H9 (cell line): ENCODE measurements at regions not wholly inside any gene's neighbourhood (a gene's known extent, or its start where the extent isn't known, plus 50 kb on each side); places are given as distances from the start of the nearest gene placed in this dataset.

Source experiments
- DNase-seq: peaks from one replicate; pipeline ENCODE4 v3.0.0-alpha.2; 2017
- H2AFZ ChIP-seq: one replicate; pipeline ENCODE4 v1.6.1; 2013; ENCODE audit warnings: mild to moderate bottlenecking, low read length, control low read depth, moderate library complexity
- H2AK5ac ChIP-seq: 2 replicates; pipeline ENCODE4 v1.6.1; 2013; ENCODE audit warnings: low read length, control low read depth, mixed read lengths; ENCODE audit not compliant: insufficient read length
- H2BK120ac ChIP-seq: one replicate; pipeline ENCODE4 v1.6.1; 2013; ENCODE audit warnings: low read depth, mild to moderate bottlenecking, low read length, control low read depth, inconsistent platforms; ENCODE audit not compliant: poor library complexity, severe bottlenecking
- H2BK12ac ChIP-seq: 2 replicates; pipeline ENCODE4 v1.6.1; 2013; ENCODE audit warnings: low read length, control low read depth, mixed read lengths, low read depth; ENCODE audit not compliant: insufficient read length
- H2BK15ac ChIP-seq: 2 replicates; pipeline ENCODE4 v1.6.1; 2013; ENCODE audit warnings: low read depth, low read length, control low read depth
- H2BK20ac ChIP-seq: one replicate; pipeline ENCODE4 v1.6.1; 2013; ENCODE audit warnings: low read depth, mild to moderate bottlenecking, low read length, control low read depth, inconsistent platforms; ENCODE audit not compliant: poor library complexity, severe bottlenecking
- H2BK5ac ChIP-seq: 2 replicates; pipeline ENCODE4 v1.6.1; 2013; ENCODE audit warnings: low read length, control low read depth, mixed read lengths; ENCODE audit not compliant: insufficient read length
- H3K14ac ChIP-seq: 2 replicates; pipeline ENCODE4 v1.6.1; 2013; ENCODE audit warnings: low read length, control low read depth; ENCODE audit not compliant: insufficient read depth
- H3K18ac ChIP-seq: 2 replicates; pipeline ENCODE4 v1.6.1; 2013; ENCODE audit warnings: low read depth, mild to moderate bottlenecking, mixed read lengths, low read length, control low read depth; ENCODE audit not compliant: insufficient read length
- H3K23ac ChIP-seq: 2 replicates; pipeline ENCODE4 v1.6.1; 2013; ENCODE audit warnings: low read length, control low read depth, mixed read lengths, low read depth; ENCODE audit not compliant: insufficient read length
- H3K23me2 ChIP-seq: 2 replicates; pipeline ENCODE4 v1.6.1; 2013; ENCODE audit warnings: low read depth, mild to moderate bottlenecking, mixed read lengths, low read length, control low read depth; ENCODE audit not compliant: insufficient read length, poor library complexity, severe bottlenecking
- H3K27ac ChIP-seq: 2 replicates; pipeline ENCODE4 v1.5.1; 2013; ENCODE audit warnings: low read length, control low read depth, mixed read lengths, low read depth; ENCODE audit not compliant: insufficient read length
- H3K27me3 ChIP-seq: 2 replicates; pipeline ENCODE4 v1.6.1; 2013; ENCODE audit warnings: low read length, control low read depth, inconsistent platforms; ENCODE audit not compliant: insufficient read depth
- H3K4ac ChIP-seq: 2 replicates; pipeline ENCODE4 v1.6.1; 2013; ENCODE audit warnings: low read depth, mild to moderate bottlenecking, control low read depth, inconsistent platforms, low read length, moderate library complexity
- H3K4me1 ChIP-seq: 2 replicates; pipeline ENCODE4 v1.6.1; 2013; ENCODE audit warnings: low read length, control low read depth, inconsistent platforms; ENCODE audit not compliant: insufficient read depth
- H3K4me2 ChIP-seq: 2 replicates; pipeline ENCODE4 v1.6.1; 2013; ENCODE audit warnings: low read length, control low read depth, mixed read lengths; ENCODE audit not compliant: insufficient read length, insufficient read depth
- H3K56ac ChIP-seq: 2 replicates; pipeline ENCODE4 v1.6.1; 2013; ENCODE audit warnings: low read depth, mild to moderate bottlenecking, mixed read lengths, low read length, control low read depth; ENCODE audit not compliant: insufficient read length
- H3K79me1 ChIP-seq: 2 replicates; pipeline ENCODE4 v1.6.1; 2013; ENCODE audit warnings: low read depth, mild to moderate bottlenecking, moderate library complexity, low read length, control low read depth, inconsistent platforms; ENCODE audit not compliant: insufficient read depth, poor library complexity, severe bottlenecking
- H3K79me2 ChIP-seq: 2 replicates; pipeline ENCODE4 v1.6.1; 2013; ENCODE audit warnings: low read length, control low read depth, inconsistent platforms; ENCODE audit not compliant: insufficient read depth
- H3K9ac ChIP-seq: 2 replicates; pipeline ENCODE4 v1.6.1; 2013; ENCODE audit warnings: low read length, control low read depth, mixed read lengths; ENCODE audit not compliant: insufficient read length; ENCODE audit errors: extremely low read depth
- H3K9me3 ChIP-seq: one replicate; pipeline ENCODE4 v1.6.1; 2013; ENCODE audit warnings: low read depth, low read length, inconsistent platforms; ENCODE audit not compliant: control insufficient read depth
- H3T11ph ChIP-seq: one replicate; pipeline ENCODE4 v1.6.1; 2013; ENCODE audit warnings: mild to moderate bottlenecking, low read length, control low read depth, inconsistent platforms
- H4K20me1 ChIP-seq: one replicate; pipeline ENCODE4 v1.6.1; 2013; ENCODE audit not compliant: control insufficient read depth, insufficient read length, insufficient read depth
- H4K5ac ChIP-seq: 2 replicates; pipeline ENCODE4 v1.6.1; 2013; ENCODE audit warnings: low read depth, mild to moderate bottlenecking, mixed read lengths, low read length, control low read depth; ENCODE audit not compliant: insufficient read length
- H4K8ac ChIP-seq: replicated peaks from 2 replicates; pipeline ENCODE4 v1.6.1; 2013; ENCODE audit warnings: low read length, control low read depth, mixed read lengths, low read depth; ENCODE audit not compliant: insufficient read length
- H4K91ac ChIP-seq: 2 replicates; pipeline ENCODE4 v1.6.1; 2013; ENCODE audit warnings: low read depth, mild to moderate bottlenecking, moderate library complexity, mixed read lengths, low read length, control low read depth; ENCODE audit not compliant: insufficient read length
- H3K27ac Mint-ChIP-seq, 3 experiments: 2 replicates in 2 of 3; 3 replicates in 1 of 3; pipeline ENCODE4 v1.8.0; 2020 to 2021; ENCODE audit warnings: mixed read lengths in 3 of 3, mild to moderate bottlenecking in 1 of 3, moderate library complexity in 1 of 3
- H3K27me3 Mint-ChIP-seq: 2 replicates; pipeline ENCODE4 v1.8.0; 2021; ENCODE audit warnings: low read depth, mild to moderate bottlenecking, moderate library complexity, mixed read lengths
- H3K36me3 Mint-ChIP-seq, 3 experiments: 2 replicates in 2 of 3; 3 replicates in 1 of 3; pipeline ENCODE4 v1.8.0; 2020 to 2021; ENCODE audit warnings: low read depth in 3 of 3, mixed read lengths in 3 of 3; ENCODE audit not compliant: insufficient read depth in 1 of 3
- H3K4me1 Mint-ChIP-seq, 2 experiments: 2 replicates each; pipeline ENCODE4 v1.8.0; 2020; ENCODE audit warnings: mixed read lengths in 2 of 2
- H3K4me3 Mint-ChIP-seq, 2 experiments: 2 replicates in 1 of 2; 3 replicates in 1 of 2; pipeline ENCODE4 v1.8.0; 2020 to 2021; ENCODE audit warnings: mild to moderate bottlenecking in 2 of 2, mixed read lengths in 2 of 2, moderate library complexity in 1 of 2
- H3K9me3 Mint-ChIP-seq, 2 experiments: 2 replicates in 1 of 2; 3 replicates in 1 of 2; pipeline ENCODE4 v1.8.0; 2020; ENCODE audit warnings: mild to moderate bottlenecking in 2 of 2, mixed read lengths in 2 of 2, moderate library complexity in 1 of 2
- WGBS: extraction: QIAGEN DNeasy Blood & Tissue Kit; methylation state at CpG from one replicate; pipeline ENCODE4 v1.1.7; 2013; ENCODE audit warnings: missing lambda C conversion rate, low lambda C conversion rate, mixed read lengths; ENCODE audit not compliant: insufficient read length; ENCODE audit errors: extremely low coverage; 5-methylcytosine and 5-hydroxymethylcytosine counted together
- TF ChIP-seq, protein P1 (sequence below): fragments of 200-600 bp; sonication (generic); conservative IDR thresholded peaks from 3 replicates; pipeline ENCODE4 v1.8.0; 2021; ENCODE audit warnings: antibody characterized with exemption, mild to moderate bottlenecking

DNA sequence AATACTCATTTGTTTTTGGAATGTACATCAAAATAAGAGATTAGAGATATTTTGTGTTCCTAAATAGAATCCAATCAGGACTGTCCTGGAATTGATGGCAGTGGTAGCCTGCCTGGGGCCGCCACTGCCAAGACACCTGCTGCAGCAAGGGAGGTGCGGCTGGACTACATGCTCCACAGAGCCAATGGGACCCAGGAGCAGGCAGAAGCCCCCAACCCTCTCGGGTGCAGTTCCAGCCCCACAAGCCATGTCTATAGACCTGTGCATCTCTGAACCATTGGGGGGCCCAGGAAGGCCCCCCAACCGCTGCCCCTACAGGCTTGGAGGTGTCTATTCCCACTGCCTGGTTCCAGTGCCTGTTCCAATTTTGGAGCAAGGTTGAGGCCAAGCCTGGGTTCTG lies 1524.3 kb downstream of the PCDH18 start:
- H4K20me1 ChIP-seq, result no peaks in the 10 kb centered on the region
- H3K36me3 Mint-ChIP-seq, result peaks cover 0 to 8% (median 3%) of the 10 kb centered on the region in 3 experiments; a peak in 4 of 7 replicates
- peaks cover 5 to 15% of the 10 kb centered on the region in 2 experiments; a peak in 2 of 4 replicates for H3K4me1 Mint-ChIP-seq
- H2AK5ac ChIP-seq, result no peak overlapping the region
- H3K9ac ChIP-seq, result no peak overlapping the region
- H3K4me2 ChIP-seq, result no peak overlapping the region
- H4K8ac ChIP-seq, result no peak overlapping the region
- H3K79me1 ChIP-seq, result no peaks in the 10 kb centered on the region
- no peak overlapping the region for H3K56ac ChIP-seq
- H3K4ac ChIP-seq, result no peak overlapping the region
- no peaks in the 10 kb centered on the region for H3K9me3 ChIP-seq
- peaks cover 3 to 6% of the 10 kb centered on the region in 2 experiments; a peak in 2 of 5 replicates for H3K9me3 Mint-ChIP-seq
- no peak overlapping the region for H2BK12ac ChIP-seq
- H2AFZ ChIP-seq, result no peak overlapping the region
- no peak overlapping the region for H3K23ac ChIP-seq
- TF ChIP-seq, protein P1, sequence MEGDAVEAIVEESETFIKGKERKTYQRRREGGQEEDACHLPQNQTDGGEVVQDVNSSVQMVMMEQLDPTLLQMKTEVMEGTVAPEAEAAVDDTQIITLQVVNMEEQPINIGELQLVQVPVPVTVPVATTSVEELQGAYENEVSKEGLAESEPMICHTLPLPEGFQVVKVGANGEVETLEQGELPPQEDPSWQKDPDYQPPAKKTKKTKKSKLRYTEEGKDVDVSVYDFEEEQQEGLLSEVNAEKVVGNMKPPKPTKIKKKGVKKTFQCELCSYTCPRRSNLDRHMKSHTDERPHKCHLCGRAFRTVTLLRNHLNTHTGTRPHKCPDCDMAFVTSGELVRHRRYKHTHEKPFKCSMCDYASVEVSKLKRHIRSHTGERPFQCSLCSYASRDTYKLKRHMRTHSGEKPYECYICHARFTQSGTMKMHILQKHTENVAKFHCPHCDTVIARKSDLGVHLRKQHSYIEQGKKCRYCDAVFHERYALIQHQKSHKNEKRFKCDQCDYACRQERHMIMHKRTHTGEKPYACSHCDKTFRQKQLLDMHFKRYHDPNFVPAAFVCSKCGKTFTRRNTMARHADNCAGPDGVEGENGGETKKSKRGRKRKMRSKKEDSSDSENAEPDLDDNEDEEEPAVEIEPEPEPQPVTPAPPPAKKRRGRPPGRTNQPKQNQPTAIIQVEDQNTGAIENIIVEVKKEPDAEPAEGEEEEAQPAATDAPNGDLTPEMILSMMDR, result no peak
- no peak overlapping the region for H3K27ac Mint-ChIP-seq
- H3K27ac ChIP-seq, result no peak overlapping the region
- no peak overlapping the region for H2BK120ac ChIP-seq
- H2BK20ac ChIP-seq, result no peak overlapping the region
- H3K23me2 ChIP-seq, result no peaks in the 10 kb centered on the region
- H3K4me1 ChIP-seq, result peaks cover 3% of the 10 kb centered on the region; the same call in 1 of the 2 replicates
- no CpG with 5 or more reads among the region's 4 CpGs for WGBS
- no peak for DNase-seq
- no peak overlapping the region for H3K18ac ChIP-seq
- H3K27me3 ChIP-seq, result no peaks in the 10 kb centered on the region
- H4K5ac ChIP-seq, result no peak overlapping the region
- H2BK15ac ChIP-seq, result no peak overlapping the region
- H3K79me2 ChIP-seq, result no peaks in the 10 kb centered on the region
- H3T11ph ChIP-seq, result no peak overlapping the region
- H3K4me3 Mint-ChIP-seq, result no peak overlapping the region
- H4K91ac ChIP-seq, result no peak overlapping the region
- H3K27me3 Mint-ChIP-seq, result no peaks in the 10 kb centered on the region
- no peak overlapping the region for H2BK5ac ChIP-seq
- no peak overlapping the region for H3K14ac ChIP-seq
